ENCODE measurements at regions not wholly inside any gene's neighbourhood (a gene's known extent, or its start where the extent isn't known, plus 50 kb on each side); places are given as distances from the start of the nearest gene placed in this dataset.

DNA sequence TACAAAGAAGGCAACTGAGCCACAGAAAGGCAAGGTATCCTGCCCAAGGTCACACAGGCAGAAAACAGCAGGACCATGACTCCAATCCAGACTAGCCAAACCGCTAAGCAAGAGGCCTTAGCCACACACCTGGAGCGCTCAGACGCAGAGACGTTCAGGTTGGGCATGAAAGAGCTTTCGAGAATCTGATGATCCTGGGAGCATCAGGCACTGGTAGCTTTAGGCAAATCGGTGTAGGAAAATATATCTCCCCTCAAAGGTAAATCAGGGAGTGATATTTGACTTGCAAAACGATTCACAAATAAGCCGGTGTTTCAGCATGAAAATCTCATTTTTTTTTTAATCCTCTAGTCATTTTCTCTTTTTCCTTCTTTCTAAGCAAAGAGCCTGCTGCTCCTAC, 279.0 kb downstream of the MRTFB start:
- WGBS (ENCODE audit: insufficient coverage), result 81% methylated on average over 5 of the region's 8 CpGs
- H3K27me3 ChIP-seq (ENCODE audit: control insufficient read depth, insufficient read depth, low read length), result no peaks in the 10 kb centered on the region
- H3K27ac ChIP-seq (ENCODE audit: low read depth, low read length), result no peak overlapping the region
- no peak for DNase-seq (ENCODE audit: low read depth in 4 of 6, low spot score in 6 of 6)
- H3K4me1 ChIP-seq (ENCODE audit: control insufficient read depth, insufficient read depth, low read length), result no peaks in the 10 kb centered on the region
- no peaks in the 10 kb centered on the region for H3K9me3 ChIP-seq (ENCODE audit: control insufficient read depth, insufficient read depth, low read length)
- H3K36me3 ChIP-seq (ENCODE audit: control insufficient read depth, insufficient read depth, low read length), result no peaks in the 10 kb centered on the region
- H3K4me3 ChIP-seq (ENCODE audit: low read depth, low read length), result no peak overlapping the region

- Histone ChIP-seq H3K27me3 (ENCODE audit: control insufficient read depth, insufficient read depth, low read length) (no peaks in the 10 kb centered on the region), H3K9me3 (ENCODE audit: control insufficient read depth, insufficient read depth, low read length) (no peaks in the 10 kb centered on the region), H3K27ac (ENCODE audit: low read depth, low read length) (no peak overlapping the region), H3K36me3 (ENCODE audit: control insufficient read depth, insufficient read depth, low read length) (no peaks in the 10 kb centered on the region), H3K4me3 (ENCODE audit: low read depth, low read length) (no peak overlapping the region), H3K4me1 (ENCODE audit: control insufficient read depth, insufficient read depth, low read length) (no peaks in the 10 kb centered on the region)
- 87% methylated on average over 11 of the region's 12 CpGs for WGBS (ENCODE audit: insufficient coverage)
- no peak for DNase-seq (ENCODE audit: low read depth in 4 of 6, low spot score in 6 of 6)
These were observed 276.6 kb downstream of the MRTFB start for GRCh38 chr16:14347706-14348105.

DNA sequence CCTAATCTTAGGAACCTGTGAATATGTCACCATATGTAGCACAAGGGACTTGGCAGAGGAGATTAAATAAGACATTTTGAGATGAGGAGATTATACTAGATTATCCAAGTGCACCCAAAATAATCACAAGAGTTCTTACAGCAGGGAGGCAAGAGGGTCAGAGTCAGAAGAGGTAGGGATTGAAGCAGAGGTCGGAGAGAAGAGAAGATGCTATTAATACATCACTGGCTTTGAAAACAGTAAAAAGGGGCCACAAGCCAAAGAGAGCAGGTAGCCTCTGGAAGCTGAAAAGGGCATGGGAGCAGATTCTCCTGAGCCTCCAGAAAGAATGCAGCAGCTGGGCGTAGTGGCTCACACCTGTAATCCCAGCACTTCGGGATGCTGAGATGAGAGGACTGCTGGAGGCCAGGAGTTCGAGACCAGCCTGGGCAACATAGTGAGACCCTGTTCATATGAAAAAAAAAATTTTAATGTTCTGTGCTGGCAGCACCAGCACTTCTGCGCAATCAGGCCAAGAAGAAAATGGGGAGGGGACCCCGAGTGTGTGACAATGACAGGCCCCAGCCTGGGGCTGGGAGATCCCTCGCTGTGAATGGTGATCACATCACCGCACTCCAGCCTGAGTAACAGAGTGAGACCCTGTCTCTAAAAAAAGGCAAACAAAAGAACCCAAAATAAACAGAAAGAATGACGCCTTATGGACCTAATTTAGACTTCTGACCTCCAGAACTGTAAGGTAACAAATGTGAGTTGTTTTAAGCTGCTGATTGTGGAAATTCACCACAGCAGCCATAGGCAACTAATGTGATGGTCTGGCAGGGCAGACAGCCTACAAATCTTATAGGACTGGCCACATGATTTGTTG, 275.4 kb downstream of the MRTFB start:
- Histone ChIP-seq H3K36me3 (ENCODE audit: control insufficient read depth, insufficient read depth, low read length) (no peaks in the 10 kb centered on the region), H3K4me1 (ENCODE audit: control insufficient read depth, insufficient read depth, low read length) (no peaks in the 10 kb centered on the region), H3K9me3 (ENCODE audit: control insufficient read depth, insufficient read depth, low read length) (no peaks in the 10 kb centered on the region), H3K4me3 (ENCODE audit: low read depth, low read length) (no peak overlapping the region), H3K27me3 (ENCODE audit: control insufficient read depth, insufficient read depth, low read length) (no peaks in the 10 kb centered on the region), H3K27ac (ENCODE audit: low read depth, low read length) (no peak overlapping the region)
- 97% methylated on average over 6 of the region's 9 CpGs for WGBS (ENCODE audit: insufficient coverage)
- no peak for DNase-seq (ENCODE audit: low read depth in 4 of 6, low spot score in 6 of 6)

GRCh38 chr16:14345512-14346115, 274.5 kb downstream of the MRTFB start:
- Histone ChIP-seq H3K4me1 (ENCODE audit: control insufficient read depth, insufficient read depth, low read length) (no peaks in the 10 kb centered on the region), H3K27ac (ENCODE audit: low read depth, low read length) (no peak overlapping the region), H3K4me3 (ENCODE audit: low read depth, low read length) (no peak overlapping the region), H3K9me3 (ENCODE audit: control insufficient read depth, insufficient read depth, low read length) (no peaks in the 10 kb centered on the region), H3K27me3 (ENCODE audit: control insufficient read depth, insufficient read depth, low read length) (no peaks in the 10 kb centered on the region), H3K36me3 (ENCODE audit: control insufficient read depth, insufficient read depth, low read length) (no peaks in the 10 kb centered on the region)
- 85% methylated on average over 16 of the region's 19 CpGs for WGBS (ENCODE audit: insufficient coverage)
- DNase-seq (ENCODE audit: low read depth in 4 of 6, low spot score in 6 of 6), result no peak

GRCh38 chr16:14344945-14345344, 273.8 kb downstream of the MRTFB start:
- no peak overlapping the region for H3K4me3 ChIP-seq (ENCODE audit: low read depth, low read length)
- H3K36me3 ChIP-seq (ENCODE audit: control insufficient read depth, insufficient read depth, low read length), result no peaks in the 10 kb centered on the region
- H3K27me3 ChIP-seq (ENCODE audit: control insufficient read depth, insufficient read depth, low read length), result no peaks in the 10 kb centered on the region
- no peaks in the 10 kb centered on the region for H3K9me3 ChIP-seq (ENCODE audit: control insufficient read depth, insufficient read depth, low read length)
- DNase-seq (ENCODE audit: low read depth in 4 of 6, low spot score in 6 of 6), result no peak
- 90% methylated on average over 4 of the region's 9 CpGs for WGBS (ENCODE audit: insufficient coverage)
- H3K27ac ChIP-seq (ENCODE audit: low read depth, low read length), result no peak overlapping the region
- no peaks in the 10 kb centered on the region for H3K4me1 ChIP-seq (ENCODE audit: control insufficient read depth, insufficient read depth, low read length)

GRCh38 chr16:14344292-14344691, 273.2 kb downstream of the MRTFB start:
- H3K36me3 ChIP-seq (ENCODE audit: control insufficient read depth, insufficient read depth, low read length), result no peaks in the 10 kb centered on the region
- 64% methylated on average over 5 of the region's 5 CpGs for WGBS (ENCODE audit: insufficient coverage)
- H3K9me3 ChIP-seq (ENCODE audit: control insufficient read depth, insufficient read depth, low read length), result no peaks in the 10 kb centered on the region
- no peak overlapping the region for H3K27ac ChIP-seq (ENCODE audit: low read depth, low read length)
- H3K27me3 ChIP-seq (ENCODE audit: control insufficient read depth, insufficient read depth, low read length), result no peaks in the 10 kb centered on the region
- no peaks in the 10 kb centered on the region for H3K4me1 ChIP-seq (ENCODE audit: control insufficient read depth, insufficient read depth, low read length)
- DNase-seq (ENCODE audit: low read depth in 4 of 6, low spot score in 6 of 6), result no peak
- H3K4me3 ChIP-seq (ENCODE audit: low read depth, low read length), result no peak overlapping the region

DNA sequence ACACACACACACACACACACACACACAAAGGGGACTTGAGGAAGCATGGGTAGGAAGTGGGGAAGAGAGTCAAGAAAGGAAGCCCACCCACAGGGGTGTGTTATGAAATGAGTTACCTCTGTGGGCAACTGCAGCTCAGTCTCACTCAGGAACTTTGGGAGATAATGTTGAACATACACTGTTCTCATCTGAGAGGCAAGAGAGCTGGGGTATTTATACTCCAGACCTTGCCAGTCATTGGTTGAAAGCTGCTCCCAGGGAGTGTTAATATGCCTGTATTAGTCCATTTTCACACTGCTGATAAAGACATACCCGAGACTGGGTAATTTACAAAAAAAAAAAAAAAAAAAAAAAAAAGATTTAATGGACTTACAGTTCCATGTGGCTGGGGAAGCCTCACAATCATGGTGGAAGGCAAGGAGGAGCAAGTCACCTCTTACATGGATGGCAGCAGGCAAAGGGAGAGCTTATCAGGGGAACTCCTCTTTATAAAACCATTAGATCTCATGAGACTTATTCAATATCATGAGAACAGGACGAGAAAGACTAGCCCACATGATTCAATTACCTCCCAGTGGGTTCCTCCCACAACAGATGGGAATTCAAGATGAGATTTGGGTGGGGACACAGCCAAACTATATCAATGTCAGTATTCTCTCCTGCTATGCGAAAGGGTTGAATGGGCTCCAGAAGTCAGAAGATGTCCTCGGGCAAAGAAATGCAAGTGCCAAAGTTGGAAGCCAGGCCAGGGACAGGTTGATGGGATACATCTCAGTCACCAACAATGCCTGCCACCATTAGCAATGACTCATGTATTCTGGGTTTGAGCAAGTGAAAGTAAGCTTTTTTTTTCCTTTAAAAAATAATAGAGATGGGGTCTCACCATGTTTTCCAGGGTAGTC, 270.5 kb downstream of the MRTFB start:
- Histone ChIP-seq H3K27me3 (ENCODE audit: control insufficient read depth, insufficient read depth, low read length) (no peaks in the 10 kb centered on the region), H3K27ac (ENCODE audit: low read depth, low read length) (no peak overlapping the region), H3K4me1 (ENCODE audit: control insufficient read depth, insufficient read depth, low read length) (peaks cover 4% of the 10 kb centered on the region), H3K36me3 (ENCODE audit: control insufficient read depth, insufficient read depth, low read length) (no peaks in the 10 kb centered on the region), H3K9me3 (ENCODE audit: control insufficient read depth, insufficient read depth, low read length) (no peaks in the 10 kb centered on the region), H3K4me3 (ENCODE audit: low read depth, low read length) (no peak overlapping the region)
- WGBS (ENCODE audit: insufficient coverage), result 79% methylated on average over 2 of the region's 4 CpGs
- no peak for DNase-seq (ENCODE audit: low read depth in 4 of 6, low spot score in 6 of 6)

- Histone ChIP-seq H3K4me3 (ENCODE audit: low read depth, low read length) (no peak overlapping the region), H3K27me3 (ENCODE audit: control insufficient read depth, insufficient read depth, low read length) (no peaks in the 10 kb centered on the region), H3K36me3 (ENCODE audit: control insufficient read depth, insufficient read depth, low read length) (no peaks in the 10 kb centered on the region), H3K4me1 (ENCODE audit: control insufficient read depth, insufficient read depth, low read length) (peaks cover 4% of the 10 kb centered on the region), H3K9me3 (ENCODE audit: control insufficient read depth, insufficient read depth, low read length) (no peaks in the 10 kb centered on the region), H3K27ac (ENCODE audit: low read depth, low read length) (no peak overlapping the region)
- WGBS (ENCODE audit: insufficient coverage), result no CpG with 5 or more reads among the region's 2 CpGs
- no peak for DNase-seq (ENCODE audit: low read depth in 4 of 6, low spot score in 6 of 6)
These were observed 268.6 kb downstream of the MRTFB start for GRCh38 chr16:14339694-14340093.

DNA sequence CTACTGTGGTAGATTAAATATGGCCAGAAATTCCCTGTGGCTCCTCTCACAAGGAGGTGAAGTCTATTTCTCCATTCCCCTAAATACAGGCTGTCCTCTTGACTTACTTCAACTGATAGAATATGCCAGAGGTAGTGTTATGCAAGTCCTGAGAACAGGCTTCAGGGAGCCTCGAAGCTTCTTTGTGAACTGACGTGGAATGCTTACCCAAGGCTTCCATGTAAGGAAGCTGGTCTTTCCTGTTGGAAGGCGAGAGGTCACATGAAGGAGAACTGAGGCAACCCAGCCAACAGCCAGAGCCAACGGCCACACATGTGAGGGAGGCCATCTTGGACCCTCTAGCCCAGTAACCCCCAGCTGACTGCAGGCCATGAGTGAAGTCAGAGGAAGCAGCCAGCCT, 267.9 kb downstream of the MRTFB start:
- H3K27me3 ChIP-seq (ENCODE audit: control insufficient read depth, insufficient read depth, low read length), result no peaks in the 10 kb centered on the region
- no peaks in the 10 kb centered on the region for H3K9me3 ChIP-seq (ENCODE audit: control insufficient read depth, insufficient read depth, low read length)
- DNase-seq (ENCODE audit: low read depth in 4 of 6, low spot score in 6 of 6), result no peak
- H3K36me3 ChIP-seq (ENCODE audit: control insufficient read depth, insufficient read depth, low read length), result no peaks in the 10 kb centered on the region
- peaks cover 4% of the 10 kb centered on the region for H3K4me1 ChIP-seq (ENCODE audit: control insufficient read depth, insufficient read depth, low read length)
- WGBS (ENCODE audit: insufficient coverage), result 88% methylated on average over 4 of the region's 4 CpGs
- no peak overlapping the region for H3K27ac ChIP-seq (ENCODE audit: low read depth, low read length)
- no peak overlapping the region for H3K4me3 ChIP-seq (ENCODE audit: low read depth, low read length)
